GM18861 (cell line): ENCODE measurements at regions not wholly inside any gene's neighbourhood (a gene's known extent, or its start where the extent isn't known, plus 50 kb on each side); places are given as distances from the start of the nearest gene placed in this dataset.
"Not testable (repeated sequence)": the region's sequence is repeated elsewhere in the genome, so short reads cannot be mapped to it uniquely, and the experiment has no call there.

Experiments
- ATAC-seq: cut with Tn5 transposase; IDR thresholded peaks from one replicate; pipeline ENCODE4 v1.9.1; 2021; ENCODE audit not compliant: unreplicated experiment

DNA sequence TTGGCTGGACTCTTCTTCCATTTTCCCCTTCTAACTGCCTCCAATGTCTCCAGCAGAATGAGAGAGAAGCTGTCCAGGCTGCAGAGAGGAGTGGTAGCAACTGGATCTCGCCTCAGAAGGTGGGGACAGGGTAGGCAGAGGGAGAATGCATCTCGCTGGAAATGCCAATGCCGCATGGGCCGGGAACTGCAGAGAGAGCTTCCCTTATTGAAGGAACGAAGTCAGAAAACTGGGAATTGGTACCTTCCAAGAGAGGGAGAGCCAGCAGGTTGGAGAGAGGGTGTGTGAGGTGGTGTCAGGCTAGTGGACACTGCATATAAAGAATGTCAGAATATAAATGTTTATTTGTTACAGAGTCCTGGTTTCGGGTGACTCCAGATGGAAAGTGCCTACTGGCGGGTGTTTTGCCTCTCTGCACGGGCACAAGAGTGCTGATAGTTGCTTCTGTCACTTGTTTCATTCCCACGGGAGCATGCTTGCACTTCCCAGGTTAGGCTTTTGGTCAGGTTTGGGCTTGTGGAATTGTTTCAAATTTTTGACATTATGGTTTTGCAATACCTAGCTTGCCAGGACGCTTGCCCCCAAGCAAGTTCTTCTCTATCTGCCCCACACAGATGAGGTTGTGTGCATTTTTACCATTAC is 156.8 kb upstream of the STS start:
- ATAC-seq, result no peak

GRCh38 chrX:6989858-6990257 is 157.7 kb upstream of the STS start:
- ATAC-seq, result no peak

- not testable (repeated sequence) for ATAC-seq
These were observed 158.8 kb upstream of the STS start for GRCh38 chrX:6988694-6989093.

DNA sequence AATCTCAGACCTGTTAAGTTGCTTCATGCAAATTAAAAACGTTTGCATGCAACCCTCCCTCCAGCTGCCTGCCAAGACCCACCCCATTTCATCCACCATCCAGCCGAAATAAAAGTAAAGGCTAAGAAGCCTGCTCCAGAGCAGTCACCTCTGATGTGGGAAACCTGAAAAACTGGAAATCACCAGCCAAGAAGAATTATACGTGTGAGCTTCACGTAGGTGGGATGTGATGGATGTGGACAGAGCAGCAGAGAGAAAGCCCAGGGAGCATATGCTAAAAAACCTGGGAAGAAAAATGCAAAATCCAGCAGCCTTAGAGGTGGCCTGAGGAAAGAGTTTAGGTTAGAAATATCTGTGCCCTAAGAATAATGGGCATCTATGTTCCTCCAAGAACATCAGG is 160.6 kb upstream of the STS start:
- no peak for ATAC-seq

GRCh38 chrX:6985537-6985936 is 162.0 kb upstream of the STS start:
- no peak for ATAC-seq

DNA sequence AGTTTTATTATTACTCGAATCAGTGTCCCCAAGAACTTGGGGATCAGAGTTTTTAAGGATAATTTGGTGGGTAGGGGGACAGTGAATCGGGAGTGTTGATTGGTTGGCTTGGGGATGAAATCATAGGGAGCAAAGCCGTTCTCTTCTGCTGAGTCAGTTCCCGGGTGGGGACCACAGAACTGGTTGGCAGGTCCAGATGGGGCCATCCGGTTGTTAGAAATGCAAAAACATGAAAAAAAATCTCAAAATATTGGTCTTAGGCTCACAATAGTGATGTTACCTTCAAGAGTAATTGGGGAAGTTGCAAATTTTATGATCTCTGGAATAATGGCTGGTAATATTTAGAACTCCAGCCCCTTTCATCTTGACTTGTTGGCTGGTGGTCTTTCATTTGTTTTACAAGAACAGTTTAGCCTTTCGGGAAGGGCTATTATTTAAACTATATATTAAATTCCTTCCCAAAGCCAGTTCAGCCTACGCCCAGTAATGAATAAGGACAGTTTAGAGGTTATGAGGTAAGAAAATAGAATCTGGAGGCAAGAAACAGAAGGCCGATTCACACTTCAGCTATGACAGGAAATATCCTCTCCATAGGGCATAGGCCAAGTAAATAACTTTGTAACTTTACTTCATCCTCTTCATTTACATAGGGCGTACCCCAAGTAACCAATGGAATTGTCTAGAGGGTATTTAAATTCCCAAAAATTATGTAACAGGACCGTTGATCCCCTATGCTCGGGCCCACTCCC is 164.1 kb upstream of the STS start:
- no peak for ATAC-seq

- no peak for ATAC-seq
These were observed 165.7 kb upstream of the STS start for GRCh38 chrX:6981718-6982406.

DNA sequence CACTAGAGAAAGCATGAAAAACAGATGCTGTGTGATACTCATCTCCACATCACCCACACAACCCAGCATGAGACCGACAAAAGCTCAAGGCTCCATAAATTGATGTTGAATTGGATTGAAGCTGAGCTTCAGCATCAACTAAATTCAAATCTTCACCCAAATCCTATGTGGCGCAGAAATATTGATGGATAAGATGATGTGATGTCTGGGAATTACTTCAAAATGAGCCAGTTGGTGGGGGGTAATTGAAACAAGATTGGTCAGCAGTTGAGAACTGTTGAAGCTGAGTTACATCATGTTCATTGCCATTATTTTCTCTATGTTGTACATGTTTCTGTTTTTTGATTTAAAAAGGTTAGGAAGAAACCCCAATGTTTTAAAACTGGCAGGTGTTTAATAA is 166.5 kb upstream of the STS start:
- ATAC-seq, result no peak

DNA sequence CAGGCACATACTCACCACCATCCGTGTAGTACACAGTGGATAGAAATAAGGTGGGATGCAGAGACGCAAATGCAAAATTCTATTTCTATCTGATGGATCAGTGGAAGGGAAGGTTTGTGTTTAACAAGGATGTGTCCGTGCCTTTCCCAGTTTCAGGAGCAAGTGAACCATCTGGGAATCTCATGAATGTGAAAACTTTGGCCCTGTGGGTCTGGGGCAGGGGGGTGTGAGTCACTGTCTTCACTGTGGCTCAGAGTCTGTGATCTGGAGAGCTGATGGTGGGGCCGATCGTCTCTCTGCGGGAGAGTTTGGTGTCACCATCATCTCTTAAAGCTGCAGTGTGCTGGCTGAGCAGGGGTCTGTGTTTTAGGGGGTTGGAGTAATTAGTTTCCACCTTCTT is 179.3 kb upstream of the STS start:
- ATAC-seq, result no peak

DNA sequence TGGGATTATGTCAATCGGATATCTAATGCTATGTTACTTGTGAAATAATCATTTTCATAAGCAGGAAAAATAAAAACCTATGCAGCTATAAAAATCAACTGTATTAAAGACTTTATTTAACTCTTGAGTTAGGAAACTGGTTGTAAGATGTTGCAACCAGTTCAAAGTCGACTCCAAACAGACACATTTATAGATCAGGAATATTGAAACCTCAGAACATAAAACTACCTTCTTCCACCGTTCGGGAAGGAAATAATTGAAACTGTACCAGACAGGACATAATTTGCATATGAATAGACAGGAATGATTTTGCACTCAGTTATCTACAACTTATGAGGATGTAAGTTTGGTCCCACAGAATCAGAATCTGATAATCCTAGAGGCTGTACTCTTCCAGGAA is 181.8 kb upstream of the STS start:
- no peak for ATAC-seq

GRCh38 chrX:6962006-6962355 is 185.5 kb upstream of the STS start:
- no peak for ATAC-seq

DNA sequence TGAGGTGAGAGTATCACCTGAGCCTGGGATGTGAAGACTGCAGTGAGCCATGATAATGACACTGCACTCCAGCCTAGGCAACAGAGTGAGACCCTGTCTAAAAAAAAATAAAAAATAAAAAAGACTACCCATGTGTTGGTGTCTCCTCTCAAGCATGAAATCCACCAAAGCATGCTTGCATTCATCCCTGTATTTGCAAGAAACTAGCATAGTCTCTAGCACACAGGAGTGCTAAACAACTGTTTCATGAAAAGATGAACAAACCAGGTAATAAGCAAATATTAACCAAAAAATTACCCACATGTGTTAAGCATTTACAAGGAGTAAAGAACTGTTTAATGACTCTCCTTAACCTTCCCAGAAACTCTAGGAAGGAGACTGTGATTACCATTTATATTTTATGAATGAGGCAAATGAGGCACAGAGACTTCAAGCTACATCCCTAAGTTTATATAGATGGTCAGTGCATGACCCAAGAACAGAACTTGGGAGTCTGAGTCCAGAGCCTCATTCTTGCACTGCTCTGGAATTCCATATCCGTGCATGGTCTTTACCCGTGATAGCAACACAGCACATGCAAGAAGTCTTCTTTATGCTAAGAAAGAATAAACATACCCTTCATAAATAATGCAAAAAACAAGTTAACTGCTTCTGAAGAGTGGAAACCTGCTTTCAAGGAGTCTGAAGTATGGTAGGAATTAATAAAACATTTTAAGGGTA is 186.1 kb upstream of the STS start:
- no peak for ATAC-seq

- ATAC-seq, result no peak
These were observed 188.5 kb upstream of the STS start for GRCh38 chrX:6959006-6959405.

- no peak for ATAC-seq
These were observed 192.7 kb upstream of the STS start for GRCh38 chrX:6954836-6955235.

DNA sequence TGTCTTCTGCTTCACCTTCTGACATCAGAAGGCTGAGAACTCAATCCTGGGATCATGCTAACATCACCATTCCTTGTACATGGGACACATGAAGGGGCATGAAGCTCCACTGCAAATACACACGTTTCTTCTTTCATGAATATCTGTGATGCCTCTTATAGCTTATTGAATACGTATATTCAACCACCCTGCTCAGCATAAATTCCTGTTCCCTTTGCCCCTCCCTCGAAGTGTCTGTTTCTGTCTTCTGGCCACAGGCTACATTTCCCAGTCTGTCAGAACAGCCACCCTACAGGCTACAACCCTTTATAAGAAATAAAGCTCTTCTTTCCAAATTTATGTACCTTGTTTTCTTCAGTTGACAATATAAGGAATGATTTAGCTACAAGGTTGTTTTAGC is 201.3 kb upstream of the STS start:
- ATAC-seq, result no peak

GRCh38 chrX:6941041-6941440 is 206.5 kb upstream of the STS start:
- no peak for ATAC-seq

DNA sequence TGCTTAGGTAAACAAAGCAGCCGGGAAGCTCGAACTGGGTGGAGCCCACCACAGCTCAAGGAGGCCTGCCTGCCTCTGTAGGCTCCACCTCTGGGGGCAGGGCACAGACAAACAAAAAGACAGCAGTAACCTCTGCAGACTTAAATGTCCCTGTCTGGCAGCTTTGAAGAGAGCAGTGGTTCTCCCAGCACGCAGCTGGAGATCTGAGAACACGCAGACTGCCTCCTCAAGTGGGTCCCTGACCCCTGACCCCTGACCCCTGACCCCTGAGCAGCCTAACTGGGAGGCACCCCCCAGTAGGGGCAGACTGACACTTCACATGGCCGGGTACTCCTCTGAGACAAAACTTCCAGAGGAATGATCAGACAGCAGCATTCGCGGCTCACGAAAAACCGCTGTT is 214.6 kb upstream of the STS start:
- ATAC-seq, result not testable (repeated sequence)

DNA sequence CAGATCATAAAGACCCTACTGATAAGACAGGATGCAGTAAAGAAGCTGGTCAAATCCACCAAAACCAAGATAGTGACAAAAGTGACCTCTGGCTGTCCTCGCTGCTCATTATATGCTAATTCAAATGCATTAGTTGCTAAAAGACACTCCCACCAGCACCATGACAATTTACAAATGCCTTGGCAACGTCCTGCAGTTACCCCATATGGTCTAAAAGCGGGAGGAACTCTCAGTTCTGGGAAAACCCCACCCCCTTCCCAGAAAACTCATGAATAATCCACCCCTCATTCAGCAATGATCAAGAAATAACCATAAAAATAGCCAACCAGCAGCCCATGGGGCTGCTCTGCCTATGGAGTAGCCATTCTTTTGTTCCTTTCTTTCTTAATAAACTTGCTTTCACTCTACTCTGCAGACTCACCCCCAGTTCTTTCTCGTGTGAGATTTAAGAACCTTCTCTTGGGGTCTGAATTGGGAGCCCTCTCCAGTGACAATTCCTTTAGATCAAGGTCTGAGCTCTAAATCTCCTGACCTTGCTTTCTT is 217.1 kb upstream of the STS start:
- ATAC-seq, result no peak

GRCh38 chrX:6924443-6925077 is 223.0 kb upstream of the STS start:
- ATAC-seq, result no peak

GRCh38 chrX:6917666-6918065 is 229.8 kb upstream of the STS start:
- no peak for ATAC-seq

DNA sequence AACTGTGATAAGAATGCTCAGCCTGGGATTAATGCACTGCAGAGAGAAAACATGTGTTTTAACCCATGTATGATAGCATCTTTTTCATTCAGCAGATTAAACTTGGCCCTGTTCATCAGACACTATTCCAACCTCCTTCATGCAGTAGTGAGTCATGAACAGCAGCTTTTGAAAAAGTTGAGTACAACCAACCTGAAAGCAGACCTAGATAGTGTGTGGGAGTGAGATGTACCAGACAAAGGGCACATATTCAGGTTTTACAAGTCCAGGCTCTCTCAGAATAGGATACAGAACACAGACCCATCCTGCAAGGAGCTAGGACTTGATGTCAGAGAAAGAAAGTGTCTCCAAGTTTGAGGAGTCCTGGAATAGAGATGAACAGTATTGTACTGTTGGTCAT is 237.3 kb upstream of the STS start:
- no peak for ATAC-seq
